Right ventricle myocardium inferior (tissue), 1 donor: ENCODE measurements at regions not wholly inside any gene's neighbourhood (a gene's known extent, or its start where the extent isn't known, plus 50 kb on each side); places are given as distances from the start of the nearest gene placed in this dataset.

Source experiments
- ATAC-seq: fragments of 200-7000 bp; cut with Tn5 transposase; one replicate; pipeline ENCODE4 v1.9.1; 2020; ENCODE audit warnings: mild to moderate bottlenecking, moderate library complexity
- DNase-seq: peaks from one replicate; pipeline ENCODE4 v3.0.0; 2021; ENCODE audit errors: missing footprints
- intact Hi-C: fragments of 100-400 bp; cut with DNase I; formaldehyde crosslinking; loops from one replicate; pipeline ENCODE4 v1.11.0; 2022
- donor health status: DM: no; HTN: yes; CAD: no; lungs with severe emphysema.

DNA sequence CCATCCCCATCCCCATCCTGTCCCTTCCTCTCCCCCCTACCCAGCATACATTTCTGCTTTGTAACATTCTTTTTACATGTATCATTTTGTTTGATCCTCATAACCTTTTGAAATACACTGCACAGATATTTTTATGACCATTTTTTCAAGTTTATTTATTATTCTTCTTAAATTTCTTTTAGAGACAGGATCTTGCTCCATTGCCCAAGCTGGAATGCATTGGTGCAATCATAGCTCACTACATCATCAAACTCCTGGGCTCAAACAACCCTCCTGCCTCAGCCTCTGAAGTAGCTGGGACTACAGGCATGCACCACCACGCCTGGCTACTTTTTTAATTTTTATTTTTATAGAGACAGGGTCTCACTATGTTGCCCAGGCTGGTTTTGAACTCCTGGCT, 99.4 kb upstream of the AKIP1 start:
- ATAC-seq (no peak), DNase-seq (no peak)
- intact Hi-C loops = loop anchor here (2.0 to 10.0 kb wide), 3 partner anchors 104 to 153 kb away; partner anchors contain the start of gene TMEM9B

DNA sequence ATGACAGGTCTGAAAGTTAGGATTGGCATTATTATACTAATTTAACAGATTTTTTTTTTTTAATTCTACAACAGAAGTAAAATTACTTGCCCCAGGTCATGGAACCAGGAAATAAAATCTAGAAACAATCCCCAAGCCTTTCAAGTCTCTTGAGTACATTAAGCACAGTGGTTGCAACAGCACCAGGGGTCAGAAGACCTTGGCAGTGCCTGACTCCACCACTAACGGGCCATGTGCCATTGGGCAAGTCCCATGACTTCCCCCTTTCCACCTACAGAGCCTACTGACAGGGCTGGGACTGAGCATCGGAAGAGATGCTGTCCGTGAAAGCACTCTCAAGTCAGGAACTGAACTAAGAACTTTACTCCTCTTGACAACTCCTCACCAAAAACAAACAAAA, 98.6 kb upstream of the AKIP1 start:
- intact Hi-C loops = loop anchor here (5.0 to 10.0 kb wide), 2 partner anchors 105 to 152 kb away; partner anchors contain the start of gene TMEM9B
- no peak for DNase-seq

DNA sequence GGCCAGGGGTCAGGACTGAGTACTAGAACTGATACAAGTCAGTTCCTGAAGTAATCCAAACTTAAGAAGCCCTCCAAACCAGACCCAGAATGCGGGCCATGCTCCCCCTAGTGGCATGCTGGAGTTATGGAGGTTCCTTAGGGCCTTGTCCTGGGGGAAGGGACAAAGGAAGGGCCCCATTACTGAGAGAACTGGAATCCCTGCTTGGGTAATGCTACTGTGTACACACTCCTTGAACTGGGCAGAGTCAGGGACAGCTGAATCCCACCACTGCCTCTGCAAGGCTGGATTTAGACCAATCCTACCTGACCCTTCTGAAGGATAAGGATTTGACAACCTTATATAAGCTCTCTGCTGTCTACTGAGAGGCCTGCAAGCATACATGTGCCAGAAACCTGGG, 97.3 kb upstream of the AKIP1 start:
- peak; percentile 60 for ATAC-seq
- DNase-seq = peak; percentile 77
- intact Hi-C loops = loop anchor here (1.0 to 10.0 kb wide), 3 partner anchors 106 to 151 kb away; partner anchors contain the start of genes RPL27A, TMEM9B and TRIM66

More for the DNA sequence above, 98.6 kb upstream of the AKIP1 start:
- ATAC-seq = no peak

DNA sequence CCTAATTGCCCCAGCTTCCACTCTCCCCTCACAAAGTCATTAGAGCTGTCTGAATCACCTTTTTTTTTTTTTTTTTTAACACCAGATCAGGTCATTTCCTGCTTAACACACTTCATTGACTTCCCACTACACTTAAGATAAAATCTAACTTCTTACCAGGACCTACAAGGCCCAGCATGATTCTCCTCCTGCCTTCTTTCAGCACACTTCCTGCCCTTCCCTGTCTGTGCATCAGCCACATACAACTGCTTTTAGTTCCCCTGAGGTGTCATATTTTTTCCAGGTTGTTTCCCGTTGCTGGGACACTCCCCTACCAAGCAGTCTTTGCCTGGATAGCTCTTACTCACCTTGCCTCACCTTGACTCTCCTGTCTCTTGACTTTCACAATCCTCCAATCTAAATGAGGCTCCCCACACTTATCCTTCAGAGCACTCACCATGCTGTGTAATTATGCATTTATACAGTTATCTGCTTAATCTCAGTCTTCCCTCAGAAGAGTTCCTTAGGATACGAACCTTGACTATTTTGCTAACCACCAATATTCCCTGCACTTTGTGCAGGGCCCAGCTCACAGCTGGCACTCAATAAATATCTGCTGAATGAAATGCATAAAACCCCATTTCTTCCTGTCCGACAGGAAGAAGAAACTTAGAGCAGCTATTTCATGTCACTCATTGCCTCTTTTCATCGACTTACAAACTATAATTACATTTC, 96.6 kb upstream of the AKIP1 start:
- ATAC-seq (no peak), DNase-seq (no peak)
- intact Hi-C loops = loop anchor here (5.0 to 10.0 kb wide), 2 partner anchors 107 to 150 kb away; partner anchors contain the start of gene TMEM9B

DNA sequence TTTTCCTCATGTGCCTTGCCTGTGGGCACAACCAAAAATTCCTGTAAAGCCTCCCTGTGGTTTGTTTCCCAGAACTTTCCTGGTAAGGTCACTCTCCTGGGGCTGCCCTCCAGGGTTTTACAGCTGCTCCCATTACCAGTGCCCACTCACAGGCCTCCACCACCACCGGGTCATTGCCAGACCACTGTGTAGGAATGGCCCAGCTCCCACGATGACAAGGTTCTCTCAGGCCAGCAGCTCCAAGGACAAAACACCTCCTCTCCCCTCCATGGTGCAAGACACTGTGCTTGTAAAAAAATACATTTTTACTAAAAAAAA, 96.1 kb upstream of the AKIP1 start:
- intact Hi-C loops = loop anchor here (5.0 to 10.0 kb wide), 2 partner anchors 108 to 150 kb away; partner anchors contain the start of gene TMEM9B
- DNase-seq (no peak), ATAC-seq (no peak)

DNA sequence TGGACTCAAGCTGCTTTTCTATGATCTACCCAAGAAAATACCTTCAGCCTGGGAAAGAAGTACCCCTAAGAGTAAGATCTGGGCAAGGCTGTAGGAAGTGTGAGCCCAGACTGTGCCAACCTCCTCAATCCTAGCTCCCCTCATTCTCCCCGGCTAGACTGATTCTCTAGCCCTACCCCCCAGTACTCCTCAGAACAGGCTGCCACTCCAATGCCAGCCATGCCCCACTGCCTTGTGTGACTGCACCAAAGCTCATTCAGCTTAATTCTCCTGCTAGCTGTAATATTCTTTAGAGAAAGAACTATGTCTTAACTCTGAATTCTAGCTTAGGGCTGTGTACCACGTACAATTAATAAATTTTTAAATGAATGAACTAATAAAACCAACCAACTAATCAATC, 92.6 kb upstream of the AKIP1 start:
- intact Hi-C loops = loop anchor here (10.0 kb wide), 1 partner anchor 146 kb away; the partner anchor contains the start of gene TMEM9B
- DNase-seq (no peak), ATAC-seq (no peak)

DNA sequence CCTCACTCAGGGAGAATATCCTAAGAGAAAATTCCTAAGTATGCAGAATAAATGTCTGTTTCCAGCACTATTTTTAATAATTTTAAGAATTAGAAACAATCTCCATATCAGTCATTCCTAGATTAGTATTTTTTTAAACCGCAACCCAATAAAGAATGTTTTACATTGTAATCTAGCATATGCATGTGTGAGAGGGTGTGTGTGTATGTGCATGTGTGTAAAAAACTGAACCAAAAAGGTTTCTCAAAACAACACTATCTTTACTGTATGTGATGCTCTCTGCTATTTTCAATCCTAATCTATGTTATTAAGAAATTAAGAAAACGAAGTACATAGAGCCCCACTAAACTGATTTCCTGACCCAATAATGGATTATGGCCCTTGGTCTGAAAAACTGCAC, 90.6 kb upstream of the AKIP1 start:
- ATAC-seq (no peak), DNase-seq (no peak)
- intact Hi-C loops = no loop called here

DNA sequence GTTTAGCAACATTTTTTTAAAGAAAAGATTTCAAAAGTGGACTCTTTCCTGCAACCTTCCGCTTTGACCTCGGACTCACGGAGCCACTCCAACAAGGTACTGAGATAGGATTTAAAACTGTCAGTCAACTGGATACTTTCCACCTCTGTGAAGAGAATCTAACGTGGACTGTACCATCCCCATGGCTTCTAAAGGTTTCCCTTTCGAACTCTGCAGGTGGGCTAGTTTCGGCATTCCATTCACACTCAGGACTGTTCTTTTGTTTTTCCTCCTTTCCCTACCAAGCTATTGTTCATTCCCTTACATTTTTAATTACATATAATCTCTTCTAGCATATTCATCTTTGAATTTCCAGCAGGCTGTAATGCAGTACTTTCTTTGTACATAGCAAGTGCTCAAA, 88.5 kb upstream of the AKIP1 start:
- DNase-seq = no peak
- no peak for ATAC-seq
- intact Hi-C loops = no loop called here

GRCh38 chr11:8823174-8823742, 87.7 kb upstream of the AKIP1 start:
- no peak for ATAC-seq
- DNase-seq = no peak
- intact Hi-C loops = no loop called here

- ATAC-seq (no peak), DNase-seq (no peak)
- intact Hi-C loops = no loop called here
These were observed 84.7 kb upstream of the AKIP1 start for GRCh38 chr11:8826139-8826786.

GRCh38 chr11:8826901-8827560, 84.0 kb upstream of the AKIP1 start:
- DNase-seq (no peak), ATAC-seq (no peak)
- intact Hi-C loops = no loop called here

DNA sequence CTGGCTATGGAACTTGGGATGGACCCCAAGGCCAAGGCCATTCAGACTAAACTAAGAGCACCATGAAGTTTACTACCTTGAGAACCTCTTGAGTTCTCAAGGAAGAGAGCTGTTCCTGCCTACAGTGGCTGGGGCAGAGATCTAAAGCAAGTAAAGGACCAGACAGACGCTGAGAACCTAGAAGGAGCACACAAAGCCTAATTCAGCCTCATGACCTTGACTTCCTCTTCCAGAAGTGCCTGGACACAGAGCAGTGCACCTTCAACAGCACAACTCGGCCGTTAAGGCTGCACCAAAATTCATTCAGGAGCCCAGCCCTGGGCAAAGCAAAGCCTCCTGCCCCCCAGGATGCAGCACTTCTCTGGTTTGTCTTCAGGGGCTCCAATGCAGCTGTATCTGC, 82.9 kb upstream of the AKIP1 start:
- intact Hi-C loops = no loop called here
- no peak for DNase-seq
- no peak for ATAC-seq

GRCh38 chr11:8828580-8829361, 82.2 kb upstream of the AKIP1 start:
- intact Hi-C loops = no loop called here
- DNase-seq = no peak

GRCh38 chr11:8829556-8829955, 81.4 kb upstream of the AKIP1 start:
- no peak for ATAC-seq
- no peak for DNase-seq
- intact Hi-C loops = no loop called here

More at GRCh38 chr11:8828580-8829361, 82.2 kb upstream of the AKIP1 start:
- ATAC-seq = no peak

DNA sequence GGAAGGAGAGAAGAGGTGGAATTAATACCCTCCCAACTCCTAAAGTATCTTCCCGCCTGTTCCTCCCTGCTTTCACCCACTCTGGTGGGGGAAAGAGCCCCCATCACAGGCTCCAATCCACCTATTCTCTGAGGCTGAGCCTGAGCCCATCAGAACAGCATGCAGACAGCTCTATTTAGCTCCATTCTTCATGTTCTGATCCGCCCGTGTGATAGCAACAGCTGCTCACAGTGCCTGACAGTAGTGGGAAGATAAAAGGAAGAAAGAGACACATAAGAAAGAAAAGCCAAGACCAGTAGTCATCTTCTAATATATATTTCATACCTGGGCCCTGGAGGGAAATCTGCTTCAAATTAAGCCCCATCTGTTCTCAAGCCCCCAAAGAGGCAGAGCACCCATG, 80.3 kb upstream of the AKIP1 start:
- intact Hi-C loops = no loop called here
- ATAC-seq (no peak), DNase-seq (no peak)

DNA sequence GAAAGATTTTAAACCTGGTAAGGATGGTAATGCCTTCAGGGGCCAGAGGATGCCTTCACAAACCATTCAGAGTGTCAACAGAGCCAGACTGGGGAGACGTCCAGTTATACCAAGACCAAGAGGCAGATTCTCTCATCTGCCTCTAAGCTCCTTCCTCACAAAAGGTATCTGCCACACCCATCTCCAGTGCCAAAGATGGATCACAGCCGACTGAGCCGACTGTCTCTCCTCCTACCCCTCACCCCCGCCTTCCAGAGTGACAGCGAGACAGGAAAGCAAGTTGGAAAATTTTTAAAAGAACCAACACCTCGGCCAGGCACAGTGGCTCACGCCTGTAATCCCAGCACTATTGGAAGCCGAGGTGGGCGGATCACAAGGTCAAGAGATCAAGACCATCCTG, 79.1 kb upstream of the AKIP1 start:
- DNase-seq = no peak
- intact Hi-C loops = no loop called here
- no peak for ATAC-seq

DNA sequence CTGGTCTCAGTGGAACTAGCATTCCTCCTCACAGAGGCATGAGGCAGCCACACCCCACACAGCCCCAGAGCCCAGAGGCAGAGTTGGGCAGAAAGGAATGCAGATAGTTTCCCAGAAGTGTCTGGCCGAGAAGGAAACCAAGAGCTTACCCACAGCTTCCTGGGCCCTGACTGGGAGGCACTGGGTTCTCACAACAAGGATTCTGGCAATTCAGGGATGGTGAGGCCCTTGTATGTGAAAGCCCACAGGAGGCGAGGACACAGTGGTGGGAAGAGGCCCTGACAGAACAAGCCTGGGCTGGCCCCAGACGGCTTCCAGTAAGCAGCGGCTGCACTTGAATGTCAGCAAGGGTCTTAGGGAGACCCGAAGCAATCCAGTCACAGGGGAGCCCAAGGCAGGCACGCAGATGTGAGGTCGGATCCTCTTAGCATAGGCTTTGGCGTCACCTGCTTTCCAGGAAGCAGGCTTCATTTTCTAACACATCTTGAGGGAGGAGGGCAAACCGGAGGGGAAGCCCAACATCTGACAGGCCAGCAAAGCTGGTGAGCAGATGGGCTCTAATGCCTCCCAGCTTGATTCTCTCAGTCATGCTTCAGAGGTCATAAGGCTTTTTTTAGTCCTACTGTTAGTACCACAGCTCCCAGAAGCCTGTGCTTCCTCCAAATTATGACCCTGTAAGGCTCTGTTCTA, 78.3 kb upstream of the AKIP1 start:
- intact Hi-C loops = no loop called here
- peak; percentile 40 for ATAC-seq

More for the DNA sequence above, 78.3 kb upstream of the AKIP1 start:
- DNase-seq = no peak
